Tibial nerve (tissue), 3 donors: ENCODE measurements at regions not wholly inside any gene's neighbourhood (a gene's known extent, or its start where the extent isn't known, plus 50 kb on each side); places are given as distances from the start of the nearest gene placed in this dataset.

Source experiments
- CTCF ChIP-seq, 5 experiments: fragments of 200-600 bp in 3 of 5; fragments of 450-650 bp in 2 of 5; sonication (generic) in 3 of 5; IDR thresholded peaks; one replicate each; pipeline ENCODE4 v1.5.1; 2016 to 2019; ENCODE audit warnings: antibody characterized with exemption in 5 of 5, mild to moderate bottlenecking in 3 of 5, moderate library complexity in 2 of 5
- POLR2A ChIP-seq, 2 donors: fragments of 450-650 bp; IDR thresholded peaks; one replicate each; pipeline ENCODE4 v1.6.1; 2017; ENCODE audit warnings: antibody characterized with exemption in 2 of 2, mild to moderate bottlenecking in 2 of 2, moderate library complexity in 2 of 2

- TF ChIP-seq POLR2A (IDR thresholded peaks at IDR 0.05) (no peak), CTCF (IDR thresholded peaks at IDR 0.05) (no peak)
These were observed 1457.0 kb downstream of the MAT2B start for GRCh38 chr5:164962329-164962961.
